ENCODE measurements at regions not wholly inside any gene's neighbourhood (a gene's known extent, or its start where the extent isn't known, plus 50 kb on each side); places are given as distances from the start of the nearest gene placed in this dataset.

DNA sequence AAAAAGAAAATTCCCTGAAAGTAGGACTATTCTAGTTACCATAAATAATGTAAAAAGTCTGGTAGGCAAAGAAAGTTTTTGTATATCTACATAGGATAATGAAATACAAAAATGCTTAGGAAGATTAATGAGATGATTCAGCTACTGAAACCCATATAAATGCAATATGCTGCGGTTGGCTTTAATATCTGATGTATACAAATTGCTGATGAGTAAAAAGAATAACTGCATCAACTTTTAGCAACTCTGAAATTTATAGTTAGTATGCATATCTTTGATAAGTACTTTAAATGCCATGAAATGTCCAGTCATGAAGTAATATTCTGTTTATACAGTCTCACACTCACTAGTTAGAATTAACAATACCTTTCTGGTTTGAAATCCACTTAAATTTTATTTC lies 404.8 kb downstream of the TLL1 start (continued):
- TF ChIP-seq, protein P1, sequence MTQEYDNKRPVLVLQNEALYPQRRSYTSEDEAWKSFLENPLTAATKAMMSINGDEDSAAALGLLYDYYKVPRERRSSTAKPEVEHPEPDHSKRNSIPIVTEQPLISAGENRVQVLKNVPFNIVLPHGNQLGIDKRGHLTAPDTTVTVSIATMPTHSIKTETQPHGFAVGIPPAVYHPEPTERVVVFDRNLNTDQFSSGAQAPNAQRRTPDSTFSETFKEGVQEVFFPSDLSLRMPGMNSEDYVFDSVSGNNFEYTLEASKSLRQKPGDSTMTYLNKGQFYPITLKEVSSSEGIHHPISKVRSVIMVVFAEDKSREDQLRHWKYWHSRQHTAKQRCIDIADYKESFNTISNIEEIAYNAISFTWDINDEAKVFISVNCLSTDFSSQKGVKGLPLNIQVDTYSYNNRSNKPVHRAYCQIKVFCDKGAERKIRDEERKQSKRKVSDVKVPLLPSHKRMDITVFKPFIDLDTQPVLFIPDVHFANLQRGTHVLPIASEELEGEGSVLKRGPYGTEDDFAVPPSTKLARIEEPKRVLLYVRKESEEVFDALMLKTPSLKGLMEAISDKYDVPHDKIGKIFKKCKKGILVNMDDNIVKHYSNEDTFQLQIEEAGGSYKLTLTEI (CRISPR knock-in tag; conservative IDR thresholded peaks at IDR 0.05) = no peak

DNA sequence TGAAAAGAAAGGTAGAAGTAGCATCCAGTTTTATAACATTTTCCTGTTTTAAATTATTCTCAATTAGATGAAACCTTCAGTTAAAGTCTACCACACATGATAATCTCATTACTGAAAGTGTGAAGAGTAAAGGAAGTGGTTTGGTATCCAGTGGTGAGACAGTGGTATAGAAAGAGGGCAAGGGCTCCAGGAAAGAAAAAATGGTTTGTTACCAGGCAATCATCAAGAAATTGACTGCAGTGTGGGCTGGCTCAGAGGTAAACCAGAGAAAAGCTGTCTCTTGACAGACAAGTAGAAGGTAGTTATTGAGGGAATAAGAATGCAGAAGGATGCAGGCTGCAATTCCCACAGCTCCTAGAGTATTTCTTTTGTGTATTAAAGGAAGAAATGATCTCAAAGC lies 406.2 kb downstream of the TLL1 start:
- DNase-seq (ENCODE audit: low spot score) (no peak), ATAC-seq (no peak), FAIRE-seq (no peak)
- Histone ChIP-seq H3K4me3 (replicated peaks in 1 of 3; ENCODE audit: insufficient read depth in 1 of 3, low read depth in 2 of 3, low read length in 3 of 3) (no peak overlapping the region), H3K4me2 (ENCODE audit: low read depth, low read length) (no peak overlapping the region), H2AFZ (ENCODE audit: low read length) (no peak overlapping the region), H3K27me3 (ENCODE audit: control insufficient read depth in 1 of 2, insufficient read depth in 2 of 2, low read length in 2 of 2) (no peaks in the 10 kb centered on the region; a peak in 1 of 5 replicates), H3K36me3 (replicated peaks in 1 of 2; ENCODE audit: control insufficient read depth in 1 of 2, insufficient read depth in 2 of 2, low read length in 2 of 2) (no peaks in the 10 kb centered on the region), H3K27ac (ENCODE audit: extremely low read length, insufficient read depth, low read length) (no peak overlapping the region), H3K79me2 (ENCODE audit: insufficient read depth, low read length) (no peaks in the 10 kb centered on the region), H3K9me3 (ENCODE audit: low read length) (no peaks in the 10 kb centered on the region), H3K4me1 (ENCODE audit: insufficient read depth, low read length) (no peaks in the 10 kb centered on the region), H4K20me1 (ENCODE audit: insufficient read depth, low read length) (no peaks in the 10 kb centered on the region), H3K9ac (ENCODE audit: insufficient read depth, low read depth, low read length) (no peak overlapping the region)
- TF ChIP-seq HNRNPH1 (optimal IDR thresholded peaks at IDR 0.05; ENCODE audit: low read depth, low read length) (no peak), TAF1 (CRISPR knock-in tag; IDR thresholded peaks at IDR 0.05) (no peak), PRMT3 (CRISPR knock-in tag; IDR thresholded peaks at IDR 0.05; ENCODE audit: borderline replicate concordance, low read depth) (no peak), HDAC1 (CRISPR knock-in tag; IDR thresholded peaks at IDR 0.05) (no peak), ZNF781 (CRISPR knock-in tag; IDR thresholded peaks at IDR 0.05; ENCODE audit: borderline replicate concordance, not compliant biosample characterization) (no peak)
- TF ChIP-seq, protein P2, sequence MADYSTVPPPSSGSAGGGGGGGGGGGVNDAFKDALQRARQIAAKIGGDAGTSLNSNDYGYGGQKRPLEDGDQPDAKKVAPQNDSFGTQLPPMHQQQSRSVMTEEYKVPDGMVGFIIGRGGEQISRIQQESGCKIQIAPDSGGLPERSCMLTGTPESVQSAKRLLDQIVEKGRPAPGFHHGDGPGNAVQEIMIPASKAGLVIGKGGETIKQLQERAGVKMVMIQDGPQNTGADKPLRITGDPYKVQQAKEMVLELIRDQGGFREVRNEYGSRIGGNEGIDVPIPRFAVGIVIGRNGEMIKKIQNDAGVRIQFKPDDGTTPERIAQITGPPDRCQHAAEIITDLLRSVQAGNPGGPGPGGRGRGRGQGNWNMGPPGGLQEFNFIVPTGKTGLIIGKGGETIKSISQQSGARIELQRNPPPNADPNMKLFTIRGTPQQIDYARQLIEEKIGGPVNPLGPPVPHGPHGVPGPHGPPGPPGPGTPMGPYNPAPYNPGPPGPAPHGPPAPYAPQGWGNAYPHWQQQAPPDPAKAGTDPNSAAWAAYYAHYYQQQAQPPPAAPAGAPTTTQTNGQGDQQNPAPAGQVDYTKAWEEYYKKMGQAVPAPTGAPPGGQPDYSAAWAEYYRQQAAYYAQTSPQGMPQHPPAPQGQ (CRISPR knock-in tag; IDR thresholded peaks at IDR 0.05; ENCODE audit: borderline replicate concordance) = no peak
- intact Hi-C loops (cut with micrococcal nuclease; ENCODE audit: unreplicated experiment) = no loop called here
- ChIA-PET POLR2A (no interaction called here), CTCF (ENCODE audit: low intra/inter-chr PET ratio, low total read pairs) (no interaction called here)
- in situ Hi-C loops (cut with HindIII; ENCODE audit: extremely low pct_ligation_motif_present, low pct_unique_long_range_greater_than_20kb) = no loop called here
- no TSS peak for BruUV-seq (replicated peaks)
